ENCODE measurements at regions not wholly inside any gene's neighbourhood (a gene's known extent, or its start where the extent isn't known, plus 50 kb on each side); places are given as distances from the start of the nearest gene placed in this dataset.

DNA sequence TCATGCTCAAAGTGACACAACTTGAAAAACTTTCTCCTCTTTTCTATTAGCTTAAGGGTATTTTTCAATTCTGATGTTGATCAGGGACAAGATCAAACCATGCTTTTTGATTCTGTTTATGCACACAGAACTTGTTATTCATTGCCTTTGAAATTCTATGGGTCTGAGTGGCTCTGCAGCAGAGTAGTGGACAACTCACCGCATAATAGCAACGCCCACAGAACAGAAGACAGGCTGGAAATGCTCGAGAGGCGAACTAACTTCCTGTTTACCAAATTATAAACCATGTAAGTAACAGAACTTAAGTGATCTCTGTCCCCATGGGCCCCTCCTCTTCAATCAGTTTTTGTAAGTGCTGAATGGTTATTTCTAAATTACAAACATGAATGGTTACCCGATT lies 131.2 kb downstream of the CBLN2 start:
- TF ChIP-seq CTCF (IDR thresholded peaks at IDR 0.05) (no peak), POLR2A (IDR thresholded peaks at IDR 0.05) (no peak)
- intact Hi-C loops (cut with DNase I; ENCODE audit: low total_unique reads): no loop called here
- DNase-seq (ENCODE audit: low spot score in 2 of 2): no peak
- no peak overlapping the region for H3K4me3 ChIP-seq (ENCODE audit: low read depth, poor library complexity, severe bottlenecking)
- 50 to 56% methylated on average over 5 of the region's 5 CpGs for WGBS, 2 donors

GRCh38 chr18:72411261-72411660 lies 132.9 kb downstream of the CBLN2 start:
- WGBS, 2 donors: 61 to 64% methylated on average over 5 of the region's 5 CpGs
- no peak overlapping the region for H3K4me3 ChIP-seq (ENCODE audit: low read depth, poor library complexity, severe bottlenecking)
- no peak for DNase-seq (ENCODE audit: low spot score in 2 of 2)
- no peak for TF ChIP-seq CTCF (IDR thresholded peaks at IDR 0.05)
- TF ChIP-seq POLR2A (IDR thresholded peaks at IDR 0.05): no peak
- intact Hi-C loops (cut with DNase I; ENCODE audit: low total_unique reads): no loop called here

DNA sequence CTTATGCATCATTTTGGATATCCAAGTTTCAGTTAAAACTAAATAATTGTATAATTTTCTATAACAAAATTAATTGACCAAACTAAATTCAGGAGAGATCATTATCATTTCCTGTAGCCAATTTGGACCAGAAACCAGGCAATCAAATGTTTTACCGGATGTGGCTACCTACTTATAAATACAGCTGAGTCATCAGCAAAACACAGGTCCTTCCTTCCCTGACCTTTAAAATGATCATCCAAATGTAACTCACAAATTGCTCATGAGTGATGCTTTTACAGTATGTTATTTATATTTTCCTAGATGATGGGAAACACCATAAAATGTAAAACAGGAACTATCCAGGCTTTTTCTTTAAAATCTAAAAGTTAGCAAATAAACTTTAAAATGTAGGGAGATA lies 133.7 kb downstream of the CBLN2 start:
- H3K4me3 ChIP-seq (ENCODE audit: low read depth, poor library complexity, severe bottlenecking): no peak overlapping the region
- TF ChIP-seq CTCF (IDR thresholded peaks at IDR 0.05): no peak
- no peak for TF ChIP-seq POLR2A (IDR thresholded peaks at IDR 0.05)
- intact Hi-C loops (cut with DNase I; ENCODE audit: low total_unique reads): no loop called here
- no peak for DNase-seq (ENCODE audit: low spot score in 2 of 2)
- 57 to 72% methylated on average over 1 of the region's 1 CpG for WGBS, 2 donors

DNA sequence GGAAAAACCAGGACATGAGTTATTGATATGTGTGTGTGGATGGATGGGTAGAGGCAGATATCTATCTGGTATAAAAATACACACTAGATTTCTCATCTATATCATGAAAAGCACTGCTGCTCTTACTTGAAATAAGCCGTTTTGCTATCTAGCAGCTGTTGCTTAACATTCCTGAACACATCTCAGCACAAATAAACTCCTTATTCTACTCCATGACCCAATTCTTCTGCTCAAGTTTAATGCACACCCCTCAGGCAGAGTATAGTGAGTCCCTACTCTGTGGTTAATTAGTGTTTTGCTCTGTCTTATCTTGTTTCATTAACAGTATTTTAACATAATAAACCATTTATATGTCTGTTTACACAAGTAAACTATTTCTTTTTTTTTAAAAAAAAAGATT lies 134.2 kb downstream of the CBLN2 start:
- DNase-seq (ENCODE audit: low spot score in 2 of 2): no peak
- H3K4me3 ChIP-seq (ENCODE audit: low read depth, poor library complexity, severe bottlenecking): no peak overlapping the region
- intact Hi-C loops (cut with DNase I; ENCODE audit: low total_unique reads): no loop called here
- 14 to 19% methylated on average over 1 of the region's 1 CpG for WGBS, 2 donors
- no peak for TF ChIP-seq POLR2A (IDR thresholded peaks at IDR 0.05)
- no peak for TF ChIP-seq CTCF (IDR thresholded peaks at IDR 0.05)

- no peak for TF ChIP-seq POLR2A (IDR thresholded peaks at IDR 0.05)
- no peak for TF ChIP-seq CTCF (IDR thresholded peaks at IDR 0.05)
- DNase-seq (ENCODE audit: low spot score in 2 of 2): no peak
- WGBS, 2 donors: 71 to 77% methylated on average over 2 of the region's 2 CpGs
- H3K4me3 ChIP-seq (ENCODE audit: low read depth, poor library complexity, severe bottlenecking): no peak overlapping the region
- intact Hi-C loops (cut with DNase I; ENCODE audit: low total_unique reads): no loop called here
Measured at GRCh38 chr18:72407048-72407447, 137.1 kb downstream of the CBLN2 start.

GRCh38 chr18:72391951-72392350 lies 152.2 kb downstream of the CBLN2 start:
- intact Hi-C loops (cut with DNase I; ENCODE audit: low total_unique reads): no loop called here
- no peak for DNase-seq (ENCODE audit: low spot score in 2 of 2)
- H3K4me3 ChIP-seq (ENCODE audit: low read depth, poor library complexity, severe bottlenecking): no peak overlapping the region
- WGBS, 2 donors: 30 to 48% methylated on average over 1 of the region's 1 CpG
- no peak for TF ChIP-seq POLR2A (IDR thresholded peaks at IDR 0.05)
- no peak for TF ChIP-seq CTCF (IDR thresholded peaks at IDR 0.05)
